DND-41 (cell line): ENCODE measurements at regions not wholly inside any gene's neighbourhood (a gene's known extent, or its start where the extent isn't known, plus 50 kb on each side); places are given as distances from the start of the nearest gene placed in this dataset.

Experiments used
- CTCF ChIP-seq: IDR thresholded peaks from 2 replicates; pipeline ENCODE4 v1.5.1; 2012; ENCODE audit warnings: borderline replicate concordance, low read length, moderate library complexity, mild to moderate bottlenecking; ENCODE audit not compliant: poor library complexity, severe bottlenecking; ENCODE audit errors: extremely low read depth
- EZH2 ChIP-seq: IDR thresholded peaks from 3 replicates; pipeline ENCODE4 v1.6.1; 2012; ENCODE audit warnings: borderline replicate concordance, low read depth, mild to moderate bottlenecking, moderate library complexity, low read length, inconsistent platforms; ENCODE audit not compliant: severe bottlenecking

DNA sequence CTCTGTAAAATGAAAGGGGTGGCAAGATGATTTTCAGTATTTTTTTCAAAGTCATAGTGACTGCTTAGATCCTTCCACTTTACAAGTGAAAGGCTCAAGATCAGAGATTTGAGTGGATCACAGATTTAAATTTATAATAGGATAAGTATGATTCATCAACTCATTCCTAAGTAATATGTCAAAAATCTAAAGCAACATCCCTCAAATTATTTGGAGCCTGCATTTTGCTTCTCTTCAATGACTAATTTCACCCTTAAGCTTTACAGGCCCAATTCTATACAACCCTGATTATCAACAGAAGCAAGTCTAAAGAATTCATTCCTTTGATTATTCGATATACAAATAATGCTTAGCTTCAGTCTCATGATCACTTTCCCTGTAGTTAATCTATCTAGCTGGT is 93.9 kb upstream of the HEY2 start:
- TF ChIP-seq CTCF = no peak
- TF ChIP-seq EZH2 = no peak
